H1 (cell line): ENCODE measurements at regions not wholly inside any gene's neighbourhood (a gene's known extent, or its start where the extent isn't known, plus 50 kb on each side); places are given as distances from the start of the nearest gene placed in this dataset.

ENCODE experiments used
- CBX5 ChIP-seq: fragments of 300-800, 300-1000 bp; sonication (generic); IDR thresholded peaks from 2 replicates; pipeline ENCODE4 v1.7.1; 2016; ENCODE audit warnings: antibody characterized with exemption, low read length, low read depth
- CTCF ChIP-seq, 3 experiments: IDR thresholded peaks; 1 replicate in 2 of 3; 2 replicates in 1 of 3; pipeline versions ENCODE4 v1.5.1 to v1.6.1; 2011; ENCODE audit warnings: low read length in 3 of 3, mild to moderate bottlenecking in 3 of 3, inconsistent platforms in 2 of 3, low read depth in 1 of 3, moderate library complexity in 1 of 3; ENCODE audit not compliant: insufficient read depth in 1 of 3; ENCODE audit errors: control extremely low read depth in 1 of 3
- EZH2 ChIP-seq: fragments of 200-600 bp; sonication (generic); IDR thresholded peaks from 2 replicates; pipeline ENCODE4 v1.7.1; 2012; ENCODE audit warnings: low read depth, mild to moderate bottlenecking, moderate library complexity, low read length, inconsistent platforms; ENCODE audit not compliant: severe bottlenecking
- KDM5A ChIP-seq: fragments of 200-600 bp; IDR thresholded peaks from 2 replicates; pipeline ENCODE4 v1.7.1; 2012; ENCODE audit warnings: mild to moderate bottlenecking, low read length, inconsistent platforms, mixed read lengths
- POLR2A ChIP-seq, 2 experiments: IDR thresholded peaks; 1 replicate in 1 of 2; 2 replicates in 1 of 2; pipeline ENCODE4 v1.6.1; 2011; ENCODE audit warnings: low read depth in 2 of 2, low read length in 2 of 2, mild to moderate bottlenecking in 2 of 2; ENCODE audit errors: control extremely low read depth in 1 of 2
- POLR2AphosphoS5 ChIP-seq: IDR thresholded peaks from 2 replicates; pipeline ENCODE4 v1.6.1; 2011; ENCODE audit warnings: low read depth, low read length
- SAP30 ChIP-seq: fragments of 300-600 bp; sonication (generic); IDR thresholded peaks from 2 replicates; pipeline ENCODE4 v1.7.1; 2012; ENCODE audit warnings: low read length, moderate library complexity, mild to moderate bottlenecking, inconsistent platforms; ENCODE audit not compliant: insufficient read depth, insufficient replicate concordance
- SP1 ChIP-seq: IDR thresholded peaks from 2 replicates; pipeline ENCODE4 v1.6.1; 2011; ENCODE audit warnings: low read depth, low read length
- TAF1 ChIP-seq: IDR thresholded peaks from 2 replicates; pipeline ENCODE4 v1.6.1; 2011; ENCODE audit warnings: mild to moderate bottlenecking, low read depth, low read length
- USF2 ChIP-seq: IDR thresholded peaks from 2 replicates; pipeline ENCODE4 v1.6.1; 2011; ENCODE audit warnings: low read length, improper control_type of control experiment
- ZNF274 ChIP-seq: IDR thresholded peaks from 2 replicates; pipeline ENCODE4 v1.7.0; 2012; ENCODE audit warnings: low read length, borderline replicate concordance; ENCODE audit errors: extremely low read depth
- TF ChIP-seq, protein P1 (sequence below): IDR thresholded peaks from 2 replicates; pipeline ENCODE4 v1.6.1; 2012; ENCODE audit warnings: low read length, inconsistent platforms

GRCh38 chr3:159273608-159274007 is 471.8 kb downstream of the MFSD1 start:
- peak; percentile 79 for TF ChIP-seq SAP30
- no peak for TF ChIP-seq CBX5
- TF ChIP-seq POLR2AphosphoS5, result no peak
- TF ChIP-seq TAF1, result no peak
- no peak for TF ChIP-seq CTCF (IDR thresholded peaks at IDR 0.05; ENCODE audit: control extremely low read depth in 1 of 3, insufficient read depth in 1 of 3, low read depth in 1 of 3, low read length in 3 of 3)
- no peak for TF ChIP-seq ZNF274
- TF ChIP-seq KDM5A, result no peak
- TF ChIP-seq USF2, result no peak
- no peak for TF ChIP-seq EZH2
- TF ChIP-seq, protein P1, sequence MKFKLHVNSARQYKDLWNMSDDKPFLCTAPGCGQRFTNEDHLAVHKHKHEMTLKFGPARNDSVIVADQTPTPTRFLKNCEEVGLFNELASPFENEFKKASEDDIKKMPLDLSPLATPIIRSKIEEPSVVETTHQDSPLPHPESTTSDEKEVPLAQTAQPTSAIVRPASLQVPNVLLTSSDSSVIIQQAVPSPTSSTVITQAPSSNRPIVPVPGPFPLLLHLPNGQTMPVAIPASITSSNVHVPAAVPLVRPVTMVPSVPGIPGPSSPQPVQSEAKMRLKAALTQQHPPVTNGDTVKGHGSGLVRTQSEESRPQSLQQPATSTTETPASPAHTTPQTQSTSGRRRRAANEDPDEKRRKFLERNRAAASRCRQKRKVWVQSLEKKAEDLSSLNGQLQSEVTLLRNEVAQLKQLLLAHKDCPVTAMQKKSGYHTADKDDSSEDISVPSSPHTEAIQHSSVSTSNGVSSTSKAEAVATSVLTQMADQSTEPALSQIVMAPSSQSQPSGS, result no peak
- no peak for TF ChIP-seq SP1
- no peak for TF ChIP-seq POLR2A (IDR thresholded peaks at IDR 0.05; ENCODE audit: control extremely low read depth in 1 of 2, low read depth in 2 of 2, low read length in 2 of 2)
